ENCODE measurements at regions not wholly inside any gene's neighbourhood (a gene's known extent, or its start where the extent isn't known, plus 50 kb on each side); places are given as distances from the start of the nearest gene placed in this dataset.

- ChIA-PET CTCF (interaction anchor here (0.5 kb wide), 1 partner anchor 515 kb away, joined by 3 read pairs; no protein-coding TSS in a partner anchor), POLR2A (ENCODE audit: low non-redundant PET) (no interaction called here)
- no peak overlapping the region for H3K27ac ChIP-seq
- no peak for TF ChIP-seq CTCF (conservative IDR thresholded peaks at IDR 0.05; ENCODE audit: low read depth)
- DNase-seq (ENCODE audit: low spot score) = no peak
Observed at GRCh38 chr3:82940124-82940523, 1178.7 kb upstream of the GBE1 start.

DNA sequence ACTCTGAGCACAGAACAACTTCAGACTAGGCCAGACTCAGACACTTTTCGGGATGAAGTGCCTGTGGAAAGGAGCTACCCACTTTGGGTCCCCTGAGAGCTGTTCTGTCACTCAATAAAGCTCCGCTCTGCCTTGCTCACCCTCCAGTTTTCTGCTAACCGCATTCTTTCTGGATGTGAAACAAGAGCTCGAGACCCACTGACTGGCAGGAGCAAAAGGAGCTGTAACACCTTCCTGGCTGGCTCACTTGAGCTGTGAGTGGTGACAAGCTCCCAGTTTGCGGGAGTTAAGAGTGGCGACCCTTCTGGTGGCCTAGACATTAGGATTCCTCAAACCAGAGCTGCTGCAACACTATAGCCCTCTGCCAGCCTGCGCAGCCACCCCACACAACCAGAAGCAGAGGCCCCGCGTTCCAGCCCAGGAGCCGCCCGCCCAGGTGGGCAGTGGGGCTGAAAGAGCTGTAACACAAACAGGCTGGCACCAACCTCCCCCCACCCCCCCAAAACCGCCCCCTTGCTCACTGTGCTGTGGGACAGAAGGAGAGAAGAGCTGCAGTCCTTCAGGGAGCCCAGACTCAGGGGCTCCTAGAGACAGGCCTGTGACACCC is 1178.1 kb upstream of the GBE1 start:
- CTCF ChIA-PET = interaction anchor here (0.5 kb wide), 1 partner anchor 516 kb away, joined by 3 read pairs; no protein-coding TSS in a partner anchor

GRCh38 chr3:82938821-82939328 is 1177.4 kb upstream of the GBE1 start:
- no peak overlapping the region for H3K27ac ChIP-seq
- no peak for TF ChIP-seq CTCF (conservative IDR thresholded peaks at IDR 0.05; ENCODE audit: low read depth)
- no peak for DNase-seq (ENCODE audit: low spot score)
- CTCF ChIA-PET = no interaction called here
- POLR2A ChIA-PET (ENCODE audit: low non-redundant PET) = no interaction called here

More for the DNA sequence above, 1178.1 kb upstream of the GBE1 start:
- no peak for TF ChIP-seq CTCF (conservative IDR thresholded peaks at IDR 0.05; ENCODE audit: low read depth)
- POLR2A ChIA-PET (ENCODE audit: low non-redundant PET) = no interaction called here
- DNase-seq (ENCODE audit: low spot score) = no peak
- H3K27ac ChIP-seq = no peak overlapping the region

DNA sequence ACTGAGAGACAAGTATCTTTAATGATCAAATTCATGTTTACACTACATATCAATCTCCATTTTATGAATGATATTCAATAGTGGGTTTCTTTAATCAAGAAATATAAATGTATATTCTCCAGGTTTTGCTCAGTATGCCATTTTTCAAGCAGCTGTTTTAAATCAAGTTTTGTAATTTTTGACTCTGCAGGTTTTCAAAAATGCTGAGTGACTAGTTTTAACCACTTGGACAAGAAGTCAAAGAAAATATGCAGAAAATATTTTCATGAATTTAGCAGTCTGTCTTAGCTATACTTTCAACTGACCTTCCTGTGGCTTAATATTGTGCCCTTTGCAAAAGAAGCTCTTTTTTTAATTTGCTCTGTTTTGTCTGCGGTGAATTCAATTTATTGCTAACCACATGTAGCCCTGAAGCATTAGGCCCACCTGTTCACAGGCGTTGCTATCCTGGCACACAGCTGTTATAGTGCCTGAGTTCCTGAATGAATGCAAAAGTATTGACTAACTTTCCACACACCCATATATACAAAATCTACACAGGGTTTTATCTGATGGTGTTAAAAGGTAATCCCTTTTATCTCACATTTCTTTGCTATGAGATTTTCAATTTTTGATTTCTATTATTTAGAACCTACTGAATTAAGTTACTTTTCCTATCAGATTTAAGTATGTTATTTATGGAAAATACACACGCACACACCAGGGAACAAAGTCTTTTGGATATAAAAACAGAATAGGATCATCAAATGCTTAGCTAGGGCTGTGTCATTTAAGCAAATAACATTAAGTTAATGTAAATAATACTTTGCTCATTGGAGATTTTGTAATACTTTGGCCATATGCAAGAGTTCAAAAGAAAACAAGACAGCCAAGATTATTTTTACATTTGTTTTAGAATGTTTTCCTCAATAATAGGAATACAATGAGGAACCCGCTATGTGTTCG is 1166.1 kb upstream of the GBE1 start:
- ChIA-PET CTCF (no interaction called here), POLR2A (ENCODE audit: low non-redundant PET) (no interaction called here)
- no peak overlapping the region for H3K27ac ChIP-seq
- no peak for DNase-seq (ENCODE audit: low spot score)
- no peak for TF ChIP-seq CTCF (conservative IDR thresholded peaks at IDR 0.05; ENCODE audit: low read depth)

DNA sequence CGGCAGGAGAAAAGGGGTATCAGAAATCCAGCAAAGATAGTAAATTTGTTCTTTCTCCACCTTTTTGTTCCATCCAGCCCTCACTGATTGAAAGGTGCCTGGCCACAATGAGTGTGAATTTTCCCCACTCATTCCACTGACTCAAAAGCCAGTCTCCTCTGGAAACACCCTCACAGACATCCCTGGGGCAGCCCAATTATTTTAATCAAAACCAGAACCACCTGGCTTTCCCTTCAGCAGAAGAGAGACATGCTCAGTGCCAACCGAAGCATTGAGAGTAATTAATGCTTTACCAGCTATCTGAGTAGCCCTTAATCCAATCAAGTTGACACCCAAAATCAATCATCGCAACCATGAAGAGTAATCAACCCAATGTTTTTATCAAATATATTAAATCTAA is 1129.6 kb upstream of the GBE1 start:
- CTCF ChIA-PET = no interaction called here
- no peak overlapping the region for H3K27ac ChIP-seq
- no peak for DNase-seq (ENCODE audit: low spot score)
- POLR2A ChIA-PET (ENCODE audit: low non-redundant PET) = no interaction called here
- no peak for TF ChIP-seq CTCF (conservative IDR thresholded peaks at IDR 0.05; ENCODE audit: low read depth)

- no peak for TF ChIP-seq CTCF (conservative IDR thresholded peaks at IDR 0.05; ENCODE audit: low read depth)
Observed at GRCh38 chr3:82883072-82883471, 1121.6 kb upstream of the GBE1 start.

More at GRCh38 chr3:82883072-82883471, 1121.6 kb upstream of the GBE1 start:
- no peak overlapping the region for H3K27ac ChIP-seq
- POLR2A ChIA-PET (ENCODE audit: low non-redundant PET) = no interaction called here
- CTCF ChIA-PET = no interaction called here
- DNase-seq (ENCODE audit: low spot score) = no peak

Data from RWPE1 (cell line).